Activated naive CD8-positive, alpha-beta T cell (primary cell): ENCODE measurements at regions not wholly inside any gene's neighbourhood (a gene's known extent, or its start where the extent isn't known, plus 50 kb on each side); places are given as distances from the start of the nearest gene placed in this dataset.
A peak's percentile ranks its signal among the peaks of the same experiment; 100 is the strongest.
"Not testable (repeated sequence)": the region's sequence is repeated elsewhere in the genome, so short reads cannot be mapped to it uniquely, and the experiment has no call there.

ENCODE experiments used
- H3K27ac Mint-ChIP-seq: one replicate; pipeline ENCODE4 v1.8.0; 2021; ENCODE audit warnings: mixed read lengths
- H3K27me3 Mint-ChIP-seq: one replicate; pipeline ENCODE4 v1.8.0; 2021; ENCODE audit warnings: mixed read lengths
- H3K36me3 Mint-ChIP-seq: one replicate; pipeline ENCODE4 v1.8.0; 2021; ENCODE audit warnings: mixed read lengths
- H3K4me1 Mint-ChIP-seq: one replicate; pipeline ENCODE4 v1.8.0; 2021; ENCODE audit warnings: low read depth, mixed read lengths
- H3K4me3 Mint-ChIP-seq: one replicate; pipeline ENCODE4 v1.8.0; 2021; ENCODE audit warnings: mild to moderate bottlenecking, mixed read lengths
- H3K9me3 Mint-ChIP-seq: one replicate; pipeline ENCODE4 v1.8.0; 2021; ENCODE audit warnings: low read depth, mixed read lengths

GRCh38 chr5:16392718-16393117 lies 72.9 kb downstream of the ZNF622 start:
- no peaks in the 10 kb centered on the region for H3K4me1 Mint-ChIP-seq
- no peak overlapping the region for H3K27ac Mint-ChIP-seq
- no peaks in the 10 kb centered on the region for H3K9me3 Mint-ChIP-seq
- no peaks in the 10 kb centered on the region for H3K27me3 Mint-ChIP-seq
- no peaks in the 10 kb centered on the region for H3K36me3 Mint-ChIP-seq
- no peak overlapping the region for H3K4me3 Mint-ChIP-seq

- Mint-ChIP-seq H3K36me3 (no peaks in the 10 kb centered on the region), H3K27me3 (peaks cover 1% of the 10 kb centered on the region)
Observed at GRCh38 chr5:16391858-16392649, 73.5 kb downstream of the ZNF622 start.

GRCh38 chr5:16390825-16391224 lies 74.8 kb downstream of the ZNF622 start:
- Mint-ChIP-seq H3K27me3 (peaks cover 1% of the 10 kb centered on the region), H3K27ac (no peak overlapping the region), H3K36me3 (no peaks in the 10 kb centered on the region), H3K4me3 (no peak overlapping the region), H3K9me3 (no peaks in the 10 kb centered on the region), H3K4me1 (no peaks in the 10 kb centered on the region)

More at GRCh38 chr5:16391858-16392649, 73.5 kb downstream of the ZNF622 start:
- Mint-ChIP-seq H3K27ac (no peak overlapping the region), H3K9me3 (no peaks in the 10 kb centered on the region), H3K4me3 (no peak overlapping the region), H3K4me1 (no peaks in the 10 kb centered on the region)

GRCh38 chr5:16385516-16386090 lies 80.0 kb downstream of the ZNF622 start:
- no peak overlapping the region for H3K27ac Mint-ChIP-seq

DNA sequence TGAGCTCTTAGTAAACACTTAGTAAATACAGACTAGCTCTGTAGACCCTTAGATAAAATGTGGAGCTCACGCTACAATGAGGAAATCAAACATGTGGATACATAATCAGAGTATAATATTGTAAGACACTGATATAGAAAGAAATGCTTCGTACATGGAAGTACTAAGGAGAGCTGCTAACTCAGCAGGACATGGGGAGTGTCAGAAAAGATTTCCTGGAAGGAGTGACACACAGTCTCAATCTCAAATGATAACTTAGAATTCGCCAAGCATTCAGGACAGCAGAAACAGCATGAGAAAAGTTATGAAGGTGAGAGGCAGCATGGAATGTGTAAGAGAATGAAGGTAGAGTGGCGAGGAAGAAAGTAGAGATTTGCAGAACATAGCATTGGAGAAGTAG lies 80.8 kb downstream of the ZNF622 start:
- H3K4me3 Mint-ChIP-seq: no peak overlapping the region
- peaks cover 11% of the 10 kb centered on the region for H3K27me3 Mint-ChIP-seq
- H3K27ac Mint-ChIP-seq: peak overlapping the region; percentile 12
- no peaks in the 10 kb centered on the region for H3K4me1 Mint-ChIP-seq
- no peaks in the 10 kb centered on the region for H3K9me3 Mint-ChIP-seq
- no peaks in the 10 kb centered on the region for H3K36me3 Mint-ChIP-seq

More at GRCh38 chr5:16385516-16386090, 80.0 kb downstream of the ZNF622 start:
- Mint-ChIP-seq H3K36me3 (no peaks in the 10 kb centered on the region), H3K27me3 (peaks cover 9% of the 10 kb centered on the region), H3K4me3 (no peak overlapping the region), H3K4me1 (no peaks in the 10 kb centered on the region), H3K9me3 (no peaks in the 10 kb centered on the region)

GRCh38 chr5:16384222-16384621 lies 81.4 kb downstream of the ZNF622 start:
- H3K4me1 Mint-ChIP-seq: no peaks in the 10 kb centered on the region
- no peak overlapping the region for H3K4me3 Mint-ChIP-seq
- H3K27ac Mint-ChIP-seq: no peak overlapping the region
- peaks cover 11% of the 10 kb centered on the region for H3K27me3 Mint-ChIP-seq
- no peaks in the 10 kb centered on the region for H3K36me3 Mint-ChIP-seq
- H3K9me3 Mint-ChIP-seq: no peaks in the 10 kb centered on the region

DNA sequence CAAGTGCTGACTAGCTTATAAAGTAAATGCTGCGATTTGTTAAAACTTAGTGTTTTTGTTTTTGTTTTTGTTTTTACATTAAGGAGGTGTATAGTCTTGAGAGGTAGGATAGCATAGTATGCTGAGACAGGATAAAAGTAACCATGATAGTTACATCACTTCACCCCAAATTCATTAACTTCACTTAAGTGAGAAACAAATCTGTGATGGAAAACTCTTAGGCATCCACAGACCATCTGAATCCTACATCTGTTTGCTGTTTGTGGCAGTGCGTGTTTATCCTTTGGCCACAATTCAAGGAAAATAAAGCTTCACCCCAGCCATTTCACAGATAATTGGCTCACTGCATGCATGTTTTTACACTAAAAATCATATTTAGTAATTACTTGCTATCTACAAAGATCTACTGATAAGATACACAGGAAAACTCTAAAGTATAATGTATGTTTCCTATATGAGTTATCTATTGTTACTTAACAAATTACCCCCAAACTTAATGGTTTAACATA lies 82.0 kb downstream of the ZNF622 start:
- Mint-ChIP-seq H3K4me1 (no peaks in the 10 kb centered on the region), H3K27me3 (peaks cover 11% of the 10 kb centered on the region), H3K36me3 (no peaks in the 10 kb centered on the region), H3K27ac (no peak overlapping the region), H3K4me3 (no peak overlapping the region), H3K9me3 (no peaks in the 10 kb centered on the region)

GRCh38 chr5:16382047-16382446 lies 83.6 kb downstream of the ZNF622 start:
- no peak overlapping the region for H3K27ac Mint-ChIP-seq
- no peak overlapping the region for H3K4me3 Mint-ChIP-seq
- H3K27me3 Mint-ChIP-seq: peaks cover 12% of the 10 kb centered on the region
- H3K36me3 Mint-ChIP-seq: no peaks in the 10 kb centered on the region
- no peaks in the 10 kb centered on the region for H3K4me1 Mint-ChIP-seq
- H3K9me3 Mint-ChIP-seq: no peaks in the 10 kb centered on the region

- no peak overlapping the region for H3K4me3 Mint-ChIP-seq
- H3K9me3 Mint-ChIP-seq: no peaks in the 10 kb centered on the region
- H3K36me3 Mint-ChIP-seq: no peaks in the 10 kb centered on the region
- H3K4me1 Mint-ChIP-seq: no peaks in the 10 kb centered on the region
- H3K27ac Mint-ChIP-seq: no peak overlapping the region
- H3K27me3 Mint-ChIP-seq: peaks cover 11% of the 10 kb centered on the region
Observed at GRCh38 chr5:16378762-16379161, 86.8 kb downstream of the ZNF622 start.

DNA sequence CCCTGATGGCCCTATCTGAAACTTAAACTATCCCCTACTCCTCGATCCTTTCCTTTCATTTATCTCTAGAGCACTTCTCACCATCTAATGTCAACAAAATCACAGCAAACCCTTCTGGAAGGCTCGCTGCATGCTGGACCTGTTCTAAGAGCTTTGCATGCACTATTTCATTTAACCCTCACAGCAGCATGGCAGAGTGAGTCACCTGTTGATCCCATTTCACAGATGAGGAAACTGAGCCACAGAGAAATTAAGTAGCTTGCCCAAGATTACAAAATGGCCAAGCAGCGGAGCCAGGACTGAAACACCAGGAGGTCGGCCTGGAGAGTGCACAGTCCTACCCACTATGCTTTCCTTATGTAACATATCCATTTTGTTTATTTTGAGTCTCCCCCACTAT lies 93.1 kb downstream of the ZNF622 start:
- H3K4me3 Mint-ChIP-seq: no peak overlapping the region
- peaks cover 3% of the 10 kb centered on the region for H3K27me3 Mint-ChIP-seq
- no peaks in the 10 kb centered on the region for H3K4me1 Mint-ChIP-seq
- H3K27ac Mint-ChIP-seq: no peak overlapping the region
- H3K36me3 Mint-ChIP-seq: no peaks in the 10 kb centered on the region
- no peaks in the 10 kb centered on the region for H3K9me3 Mint-ChIP-seq

GRCh38 chr5:16366491-16366890 lies 99.1 kb downstream of the ZNF622 start:
- H3K27ac Mint-ChIP-seq: no peak overlapping the region
- H3K27me3 Mint-ChIP-seq: peaks cover 10% of the 10 kb centered on the region
- no peaks in the 10 kb centered on the region for H3K36me3 Mint-ChIP-seq
- H3K4me1 Mint-ChIP-seq: no peaks in the 10 kb centered on the region
- no peak overlapping the region for H3K4me3 Mint-ChIP-seq
- H3K9me3 Mint-ChIP-seq: no peaks in the 10 kb centered on the region

- no peak overlapping the region for H3K4me3 Mint-ChIP-seq
- no peaks in the 10 kb centered on the region for H3K36me3 Mint-ChIP-seq
- H3K4me1 Mint-ChIP-seq: no peaks in the 10 kb centered on the region
- no peak overlapping the region for H3K27ac Mint-ChIP-seq
- H3K9me3 Mint-ChIP-seq: peaks cover 5% of the 10 kb centered on the region
- peaks cover 10% of the 10 kb centered on the region for H3K27me3 Mint-ChIP-seq
Observed at GRCh38 chr5:16364910-16365309, 100.7 kb downstream of the ZNF622 start.

DNA sequence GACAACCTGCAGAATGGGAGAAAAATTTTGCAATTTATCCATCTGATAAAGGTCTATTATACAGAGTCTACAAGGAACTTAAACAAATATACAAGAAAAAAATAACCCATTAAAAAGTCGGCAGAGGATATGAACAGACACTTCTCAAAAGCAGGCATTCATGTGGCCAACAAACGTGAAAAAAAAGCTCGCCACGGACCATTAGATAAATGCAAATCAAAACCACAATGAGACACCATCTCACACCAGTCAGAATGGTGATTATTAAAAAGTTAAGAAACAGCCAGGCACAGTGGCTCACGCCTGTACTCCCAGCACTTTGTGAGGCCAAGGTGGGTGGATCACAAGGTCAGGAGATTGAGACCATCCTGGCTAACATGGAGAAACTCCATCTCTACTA lies 112.2 kb downstream of the ZNF622 start:
- not testable (repeated sequence) for H3K36me3 Mint-ChIP-seq, H3K4me3 Mint-ChIP-seq, H3K4me1 Mint-ChIP-seq, H3K9me3 Mint-ChIP-seq, H3K27me3 Mint-ChIP-seq, H3K27ac Mint-ChIP-seq

- H3K9me3 Mint-ChIP-seq: no peaks in the 10 kb centered on the region
- peaks cover 10% of the 10 kb centered on the region for H3K27me3 Mint-ChIP-seq
- no peak overlapping the region for H3K27ac Mint-ChIP-seq
- H3K4me3 Mint-ChIP-seq: no peak overlapping the region
- no peaks in the 10 kb centered on the region for H3K4me1 Mint-ChIP-seq
- no peaks in the 10 kb centered on the region for H3K36me3 Mint-ChIP-seq
Observed at GRCh38 chr5:16350816-16351215, 114.8 kb downstream of the ZNF622 start.

GRCh38 chr5:16346380-16346779 lies 119.2 kb downstream of the ZNF622 start:
- Mint-ChIP-seq H3K27me3 (peaks cover 8% of the 10 kb centered on the region), H3K4me3 (no peak overlapping the region), H3K9me3 (no peaks in the 10 kb centered on the region), H3K27ac (no peak overlapping the region), H3K4me1 (no peaks in the 10 kb centered on the region), H3K36me3 (no peaks in the 10 kb centered on the region)

DNA sequence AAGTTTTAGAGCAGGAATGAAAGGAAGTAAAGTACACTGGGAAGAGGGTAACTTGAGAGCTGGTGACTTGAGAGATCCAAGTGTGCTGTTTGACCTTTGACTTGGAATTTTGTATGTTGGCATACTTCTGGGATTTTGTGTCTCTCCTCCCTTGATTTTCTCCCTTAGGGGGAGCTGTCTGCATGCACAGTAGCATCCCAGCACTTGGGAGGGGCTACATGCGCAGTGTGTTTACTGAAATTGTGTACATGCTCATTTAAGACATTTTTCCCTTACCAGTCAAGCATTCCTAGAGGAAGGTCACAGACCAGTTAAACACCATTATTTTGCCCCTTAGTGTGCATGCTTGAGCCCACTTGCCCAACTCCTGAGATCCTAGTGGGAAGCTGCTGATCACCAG lies 120.1 kb downstream of the ZNF622 start:
- no peaks in the 10 kb centered on the region for H3K4me1 Mint-ChIP-seq
- no peaks in the 10 kb centered on the region for H3K9me3 Mint-ChIP-seq
- peaks cover 5% of the 10 kb centered on the region for H3K27me3 Mint-ChIP-seq
- no peak overlapping the region for H3K4me3 Mint-ChIP-seq
- H3K36me3 Mint-ChIP-seq: no peaks in the 10 kb centered on the region
- H3K27ac Mint-ChIP-seq: no peak overlapping the region
